Omental fat pad (tissue), 3 donors: ENCODE measurements at regions not wholly inside any gene's neighbourhood (a gene's known extent, or its start where the extent isn't known, plus 50 kb on each side); places are given as distances from the start of the nearest gene placed in this dataset.
A peak's percentile ranks its signal among the peaks of the same experiment; 100 is the strongest.

Experiments
- ATAC-seq: fragments of 150-250 bp; one replicate; pipeline ENCODE4 v1.9.1; 2016; ENCODE audit warnings: mild to moderate bottlenecking, moderate library complexity; ENCODE audit not compliant: low FRiP score
- DNase-seq: peaks from one replicate; pipeline ENCODE4 v3.0.0-alpha.2; 2019; ENCODE audit warnings: low spot score
- CTCF ChIP-seq, 3 donors: fragments of 450-650 bp; IDR thresholded peaks; one replicate each; pipeline ENCODE4 v1.5.1; 2016 to 2017; ENCODE audit warnings: antibody characterized with exemption in 3 of 3, mild to moderate bottlenecking in 3 of 3, moderate library complexity in 2 of 3

GRCh38 chrX:138929926-138930582, 218.5 kb upstream of the FGF13 start:
- no peak for ATAC-seq
- TF ChIP-seq CTCF (IDR thresholded peaks at IDR 0.05), result no peak

GRCh38 chrX:138928737-138929459, 217.4 kb upstream of the FGF13 start:
- no peak for DNase-seq

More at GRCh38 chrX:138929926-138930582, 218.5 kb upstream of the FGF13 start:
- no peak for DNase-seq

GRCh38 chrX:138925330-138925729, 213.8 kb upstream of the FGF13 start:
- no peak for DNase-seq
- TF ChIP-seq CTCF (IDR thresholded peaks at IDR 0.05), result no peak
- peak; percentile 86 for ATAC-seq

More at GRCh38 chrX:138928737-138929459, 217.4 kb upstream of the FGF13 start:
- no peak for ATAC-seq
- no peak for TF ChIP-seq CTCF (IDR thresholded peaks at IDR 0.05)

DNA sequence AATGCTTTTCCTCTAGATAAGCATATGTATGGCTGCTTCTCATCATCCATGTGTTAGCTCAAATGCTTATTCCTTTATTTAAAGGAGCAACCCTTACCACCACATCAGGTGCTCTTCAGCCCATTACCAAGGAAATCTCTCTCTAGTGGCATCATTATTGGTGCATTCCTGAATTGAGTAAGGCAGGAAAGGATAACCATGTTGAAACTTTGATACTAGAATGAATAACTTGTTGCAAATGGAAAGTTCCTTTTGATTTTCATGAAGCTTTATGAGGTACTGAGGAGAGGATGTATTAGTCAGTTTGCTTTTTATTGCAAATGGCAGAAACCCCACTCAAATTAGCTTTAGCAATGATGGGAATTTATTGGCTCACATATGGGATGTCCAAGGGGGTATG, 212.3 kb upstream of the FGF13 start:
- DNase-seq, result no peak
- no peak for ATAC-seq
- TF ChIP-seq CTCF (IDR thresholded peaks at IDR 0.05), result no peak

- ATAC-seq (no peak), DNase-seq (no peak)
- no peak for TF ChIP-seq CTCF (IDR thresholded peaks at IDR 0.05)
Measured at GRCh38 chrX:138921031-138921430, 209.5 kb upstream of the FGF13 start.

- peak; percentile 80 for ATAC-seq
- no peak for TF ChIP-seq CTCF (IDR thresholded peaks at IDR 0.05)
- no peak for DNase-seq
Measured at GRCh38 chrX:138917781-138918180, 206.3 kb upstream of the FGF13 start.

DNA sequence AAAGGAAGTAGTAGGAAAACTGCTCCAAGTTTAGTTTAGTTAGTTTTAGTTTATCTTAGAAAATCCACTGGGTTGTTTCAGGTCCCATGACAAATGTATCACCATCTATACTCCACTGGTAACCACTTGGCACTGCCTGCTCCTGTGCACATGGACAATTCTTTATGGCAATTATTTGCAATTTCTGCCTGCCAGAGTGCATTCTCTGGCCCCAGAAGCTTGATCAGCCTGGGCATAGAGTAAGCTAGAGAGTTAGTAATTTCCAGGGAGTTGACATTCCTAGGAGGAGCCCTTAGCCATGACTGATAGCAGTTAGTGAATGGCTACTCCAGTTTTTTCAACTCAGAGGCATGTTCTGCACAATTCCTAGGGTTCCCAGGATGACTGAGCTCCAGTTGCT, 203.2 kb upstream of the FGF13 start:
- no peak for ATAC-seq
- DNase-seq, result no peak
- TF ChIP-seq CTCF (IDR thresholded peaks at IDR 0.05), result no peak
